ENCODE measurements at regions not wholly inside any gene's neighbourhood (a gene's known extent, or its start where the extent isn't known, plus 50 kb on each side); places are given as distances from the start of the nearest gene placed in this dataset.
A peak's percentile ranks its signal among the peaks of the same experiment; 100 is the strongest.
"Not testable (repeated sequence)": the region's sequence is repeated elsewhere in the genome, so short reads cannot be mapped to it uniquely, and the experiment has no call there.

GRCh38 chr2:236642584-236643291 is 73.1 kb downstream of the ACKR3 start:
- no peak overlapping the region for H3K4me3 ChIP-seq (ENCODE audit: low read depth, poor library complexity, severe bottlenecking)
- peak; percentile 91 to 98 for DNase-seq (ENCODE audit: low spot score in 2 of 2)
- 25 to 26% methylated on average over 22 to 23 of the region's 23 CpGs for WGBS, 2 donors
- intact Hi-C loops (cut with DNase I; ENCODE audit: low total_unique reads): no loop called here
- no peak for TF ChIP-seq POLR2A (IDR thresholded peaks at IDR 0.05)
- TF ChIP-seq CTCF (IDR thresholded peaks at IDR 0.05): no peak

- WGBS, 2 donors: 91 to 94% methylated on average over 8 of the region's 8 CpGs
- no peak overlapping the region for H3K4me3 ChIP-seq (ENCODE audit: low read depth, poor library complexity, severe bottlenecking)
- peak in 1 of 2 donors; percentile 78 for DNase-seq (ENCODE audit: low spot score in 2 of 2)
- intact Hi-C loops (cut with DNase I; ENCODE audit: low total_unique reads): no loop called here
- TF ChIP-seq CTCF (IDR thresholded peaks at IDR 0.05) (no peak), POLR2A (IDR thresholded peaks at IDR 0.05) (no peak)
Observed at GRCh38 chr2:236643480-236643879, 73.9 kb downstream of the ACKR3 start.

GRCh38 chr2:236644067-236644466 is 74.4 kb downstream of the ACKR3 start:
- intact Hi-C loops (cut with DNase I; ENCODE audit: low total_unique reads): no loop called here
- no peak overlapping the region for H3K4me3 ChIP-seq (ENCODE audit: low read depth, poor library complexity, severe bottlenecking)
- TF ChIP-seq CTCF (IDR thresholded peaks at IDR 0.05) (no peak), POLR2A (IDR thresholded peaks at IDR 0.05) (no peak)
- DNase-seq (ENCODE audit: low spot score in 2 of 2): peak in 1 of 2 donors; percentile 12

GRCh38 chr2:236644502-236644911 is 74.9 kb downstream of the ACKR3 start:
- WGBS, 2 donors: 64 to 90% methylated on average over 4 of the region's 4 CpGs
- no peak for TF ChIP-seq POLR2A (IDR thresholded peaks at IDR 0.05)
- no peak for TF ChIP-seq CTCF (IDR thresholded peaks at IDR 0.05)
- no peak overlapping the region for H3K4me3 ChIP-seq (ENCODE audit: low read depth, poor library complexity, severe bottlenecking)
- intact Hi-C loops (cut with DNase I; ENCODE audit: low total_unique reads): no loop called here
- DNase-seq (ENCODE audit: low spot score in 2 of 2): peak in 1 of 2 donors; percentile 84

- H3K4me3 ChIP-seq (ENCODE audit: low read depth, poor library complexity, severe bottlenecking); intact Hi-C loops (cut with DNase I; ENCODE audit: low total_unique reads): not testable (repeated sequence)
- peak in 1 of 2 donors; percentile 62 for DNase-seq (ENCODE audit: low spot score in 2 of 2)
- 94 to 99% methylated on average over 4 of the region's 4 CpGs for WGBS, 2 donors
Observed at GRCh38 chr2:236645141-236645540, 75.5 kb downstream of the ACKR3 start.

GRCh38 chr2:236646441-236646840 is 76.8 kb downstream of the ACKR3 start:
- no peak for TF ChIP-seq CTCF (IDR thresholded peaks at IDR 0.05)
- no peak for TF ChIP-seq POLR2A (IDR thresholded peaks at IDR 0.05)
- WGBS, 2 donors: 52 to 56% methylated on average over 3 of the region's 3 CpGs
- intact Hi-C loops (cut with DNase I; ENCODE audit: low total_unique reads): no loop called here
- H3K4me3 ChIP-seq (ENCODE audit: low read depth, poor library complexity, severe bottlenecking): no peak overlapping the region
- DNase-seq (ENCODE audit: low spot score in 2 of 2): peak in 1 of 2 donors; percentile 82
